WTC11 (cell line): ENCODE measurements at regions not wholly inside any gene's neighbourhood (a gene's known extent, or its start where the extent isn't known, plus 50 kb on each side); places are given as distances from the start of the nearest gene placed in this dataset.

Experiments used
- ATAC-seq: fragments of 200-7000 bp; cut with Tn5 transposase; 2 replicates; pipeline ENCODE4 v1.10.0; 2021; ENCODE audit warnings: mild to moderate bottlenecking, moderate library complexity
- CTCF ChIA-PET: fragments of 300-600 bp; sonication (Branson Sonifier 250); formaldehyde crosslinking; loops from one replicate; lab custom pipeline; 2021; ENCODE audit warnings: antibody characterized with exemption; lab: Charles Lee
- POLR2A ChIA-PET: fragments of 350-600 bp; sonication (Branson Sonifier 250); formaldehyde crosslinking; loops from one replicate; lab custom pipeline; 2021; ENCODE audit warnings: antibody characterized with exemption; lab: Charles Lee
- DNase-seq: peaks from one replicate; pipeline ENCODE4 v3.0.0; 2021; ENCODE audit warnings: low spot score
- H3K27ac Mint-ChIP-seq: 2 replicates; pipeline ENCODE4 v1.8.0; 2021; ENCODE audit warnings: mixed read lengths
- H3K27me3 Mint-ChIP-seq: 2 replicates; pipeline ENCODE4 v1.8.0; 2021; ENCODE audit warnings: low read depth, mild to moderate bottlenecking, moderate library complexity, mixed read lengths
- H3K36me3 Mint-ChIP-seq: 2 replicates; pipeline ENCODE4 v1.8.0; 2021; ENCODE audit warnings: mixed read lengths
- H3K4me1 Mint-ChIP-seq: 2 replicates; pipeline ENCODE4 v1.8.0; 2022; ENCODE audit warnings: mixed read lengths
- H3K4me3 Mint-ChIP-seq: 2 replicates; pipeline ENCODE4 v1.8.0; 2021; ENCODE audit warnings: mild to moderate bottlenecking, moderate library complexity, mixed read lengths
- H3K9me3 Mint-ChIP-seq: 2 replicates; pipeline ENCODE4 v1.8.0; 2021; ENCODE audit warnings: mixed read lengths
- ATF3 ChIP-seq: sonication (generic); formaldehyde crosslinking; conservative IDR thresholded peaks from 2 replicates; pipeline ENCODE4 v1.8.1; 2022; ENCODE audit warnings: mild to moderate bottlenecking, missing genetic modification reagents
- CDX4 ChIP-seq: fragments of 250-450 bp; sonication (Bioruptor Pico); IDR thresholded peaks from 2 replicates; pipeline ENCODE4 v1.9.0; 2021; ENCODE audit warnings: moderate library complexity, mild to moderate bottlenecking, inconsistent platforms, borderline replicate concordance
- E2F5 ChIP-seq: sonication (generic); formaldehyde crosslinking; IDR thresholded peaks from 2 replicates; pipeline ENCODE4 v1.8.1; 2022; ENCODE audit warnings: mild to moderate bottlenecking, moderate library complexity, missing genetic modification reagents
- FOXK1 ChIP-seq: sonication (generic); formaldehyde crosslinking; IDR thresholded peaks from 2 replicates; pipeline ENCODE4 v1.8.0; 2022; ENCODE audit warnings: mild to moderate bottlenecking, moderate library complexity, missing genetic modification reagents
- FOXP1 ChIP-seq: sonication (generic); formaldehyde crosslinking; IDR thresholded peaks from 2 replicates; pipeline ENCODE4 v1.8.0; 2022; ENCODE audit warnings: missing genetic modification reagents, mild to moderate bottlenecking, moderate library complexity, borderline replicate concordance
- FOXP4 ChIP-seq: sonication (generic); formaldehyde crosslinking; IDR thresholded peaks from 2 replicates; pipeline ENCODE4 v1.8.0; 2022; ENCODE audit warnings: mild to moderate bottlenecking, missing genetic modification reagents
- IRF1 ChIP-seq: sonication (generic); formaldehyde crosslinking; IDR thresholded peaks from 2 replicates; pipeline ENCODE4 v1.8.0; 2023; ENCODE audit warnings: missing genetic modification reagents
- JAZF1 ChIP-seq: fragments of 250-450 bp; sonication (Bioruptor Pico); IDR thresholded peaks from 2 replicates; pipeline ENCODE4 v1.9.0; 2021; ENCODE audit warnings: moderate library complexity, mild to moderate bottlenecking, inconsistent platforms
- OVOL2 ChIP-seq: fragments of 250-450 bp; sonication (Bioruptor Pico); IDR thresholded peaks from 2 replicates; pipeline ENCODE4 v1.9.0; 2021; ENCODE audit warnings: mild to moderate bottlenecking, borderline replicate concordance
- TEAD4 ChIP-seq: sonication (generic); formaldehyde crosslinking; IDR thresholded peaks from 2 replicates; pipeline ENCODE4 v1.8.0; 2022; ENCODE audit warnings: mild to moderate bottlenecking, missing genetic modification reagents
- TP53 ChIP-seq: sonication (generic); formaldehyde crosslinking; IDR thresholded peaks from 2 replicates; pipeline ENCODE4 v1.8.1; 2023; ENCODE audit warnings: mild to moderate bottlenecking, missing genetic modification reagents
- ZNF317 ChIP-seq: sonication (generic); formaldehyde crosslinking; IDR thresholded peaks from 2 replicates; pipeline ENCODE4 v1.8.1; 2023; ENCODE audit warnings: low read depth, mild to moderate bottlenecking, moderate library complexity, missing genetic modification reagents, borderline replicate concordance
- ZNF423 ChIP-seq: fragments of 250-450 bp; sonication (Bioruptor Pico); IDR thresholded peaks from 2 replicates; pipeline ENCODE4 v2.1.2; 2022; ENCODE audit warnings: mild to moderate bottlenecking, moderate library complexity
- ZNF532 ChIP-seq: fragments of 250-450 bp; sonication (Bioruptor Pico); IDR thresholded peaks from 2 replicates; pipeline ENCODE4 v1.9.0; 2021; ENCODE audit warnings: mild to moderate bottlenecking, borderline replicate concordance
- TF ChIP-seq, protein P1 (sequence below): sonication (generic); formaldehyde crosslinking; IDR thresholded peaks from 2 replicates; pipeline ENCODE4 v1.8.1; 2022; ENCODE audit warnings: missing genetic modification reagents, borderline replicate concordance
- TF ChIP-seq, protein P2 (sequence below): sonication (generic); formaldehyde crosslinking; IDR thresholded peaks from 2 replicates; pipeline ENCODE4 v1.8.1; 2023; ENCODE audit warnings: mild to moderate bottlenecking, missing genetic modification reagents

GRCh38 chr10:78956391-78956790, 112.4 kb upstream of the ZMIZ1 start (continued):
- no peak for TF ChIP-seq FOXP4
- no peak for TF ChIP-seq CDX4 (CRISPR knock-in tag)
- TF ChIP-seq, protein P1, sequence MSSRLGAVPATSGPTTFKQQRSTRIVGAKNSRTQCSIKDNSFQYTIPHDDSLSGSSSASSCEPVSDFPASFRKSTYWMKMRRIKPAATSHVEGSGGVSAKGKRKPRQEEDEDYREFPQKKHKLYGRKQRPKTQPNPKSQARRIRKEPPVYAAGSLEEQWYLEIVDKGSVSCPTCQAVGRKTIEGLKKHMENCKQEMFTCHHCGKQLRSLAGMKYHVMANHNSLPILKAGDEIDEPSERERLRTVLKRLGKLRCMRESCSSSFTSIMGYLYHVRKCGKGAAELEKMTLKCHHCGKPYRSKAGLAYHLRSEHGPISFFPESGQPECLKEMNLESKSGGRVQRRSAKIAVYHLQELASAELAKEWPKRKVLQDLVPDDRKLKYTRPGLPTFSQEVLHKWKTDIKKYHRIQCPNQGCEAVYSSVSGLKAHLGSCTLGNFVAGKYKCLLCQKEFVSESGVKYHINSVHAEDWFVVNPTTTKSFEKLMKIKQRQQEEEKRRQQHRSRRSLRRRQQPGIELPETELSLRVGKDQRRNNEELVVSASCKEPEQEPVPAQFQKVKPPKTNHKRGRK (CRISPR knock-in tag) = no peak
- no peak for TF ChIP-seq FOXK1 (CRISPR knock-in tag)
- TF ChIP-seq FOXP1 (CRISPR knock-in tag) = no peak
- TF ChIP-seq OVOL2 = no peak
- TF ChIP-seq JAZF1 (CRISPR knock-in tag) = no peak
- no peak for TF ChIP-seq ATF3 (CRISPR knock-in tag)
- TF ChIP-seq E2F5 = no peak
- no peak for TF ChIP-seq IRF1
- TF ChIP-seq, protein P2, sequence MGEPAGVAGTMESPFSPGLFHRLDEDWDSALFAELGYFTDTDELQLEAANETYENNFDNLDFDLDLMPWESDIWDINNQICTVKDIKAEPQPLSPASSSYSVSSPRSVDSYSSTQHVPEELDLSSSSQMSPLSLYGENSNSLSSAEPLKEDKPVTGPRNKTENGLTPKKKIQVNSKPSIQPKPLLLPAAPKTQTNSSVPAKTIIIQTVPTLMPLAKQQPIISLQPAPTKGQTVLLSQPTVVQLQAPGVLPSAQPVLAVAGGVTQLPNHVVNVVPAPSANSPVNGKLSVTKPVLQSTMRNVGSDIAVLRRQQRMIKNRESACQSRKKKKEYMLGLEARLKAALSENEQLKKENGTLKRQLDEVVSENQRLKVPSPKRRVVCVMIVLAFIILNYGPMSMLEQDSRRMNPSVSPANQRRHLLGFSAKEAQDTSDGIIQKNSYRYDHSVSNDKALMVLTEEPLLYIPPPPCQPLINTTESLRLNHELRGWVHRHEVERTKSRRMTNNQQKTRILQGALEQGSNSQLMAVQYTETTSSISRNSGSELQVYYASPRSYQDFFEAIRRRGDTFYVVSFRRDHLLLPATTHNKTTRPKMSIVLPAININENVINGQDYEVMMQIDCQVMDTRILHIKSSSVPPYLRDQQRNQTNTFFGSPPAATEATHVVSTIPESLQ (CRISPR knock-in tag) = no peak

DNA sequence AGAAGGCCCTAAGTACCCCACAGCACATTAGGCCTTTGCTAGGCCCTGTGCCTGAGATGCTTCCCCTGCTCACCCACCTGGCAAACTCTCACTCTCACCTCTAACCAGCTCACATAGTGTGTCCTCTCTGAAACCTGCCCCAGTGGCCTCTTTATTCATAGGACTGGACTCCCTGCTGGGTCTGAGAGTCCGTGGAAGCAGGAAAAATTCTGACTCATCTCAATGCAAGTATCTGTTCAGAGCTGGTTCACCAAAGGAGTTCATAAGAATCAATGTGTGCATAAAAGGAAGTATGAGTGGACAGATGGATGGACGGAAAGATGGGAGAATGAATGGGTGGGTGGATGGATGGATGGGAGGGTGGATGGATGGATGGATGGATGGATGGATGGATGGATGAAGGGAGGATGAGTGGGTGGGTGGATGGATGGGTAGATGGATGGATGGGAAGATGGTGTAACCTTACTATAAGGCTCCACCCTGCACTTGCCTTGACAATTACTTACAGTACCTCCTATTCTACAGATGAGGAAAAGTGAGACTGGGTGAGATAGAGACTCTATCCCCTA, 111.2 kb upstream of the ZMIZ1 start:
- DNase-seq (no peak), ATAC-seq (no peak)
- POLR2A ChIA-PET = interaction anchor here (0.6 kb wide), 1 partner anchor 118 kb away, joined by 4 read pairs; no protein-coding TSS in a partner anchor
- CTCF ChIA-PET = interaction anchor here (2.2 kb wide), 1 partner anchor 17 kb away, joined by 9 read pairs; no protein-coding TSS in a partner anchor
- H3K27ac Mint-ChIP-seq = no peak overlapping the region
- no peak overlapping the region for H3K4me3 Mint-ChIP-seq
- peaks cover 23% of the 10 kb centered on the region for H3K4me1 Mint-ChIP-seq
- no peaks in the 10 kb centered on the region for H3K36me3 Mint-ChIP-seq
- H3K9me3 Mint-ChIP-seq = peaks cover 5% of the 10 kb centered on the region; the same call in 1 of the 2 replicates
- TF ChIP-seq ATF3 (CRISPR knock-in tag) = no peak
- TF ChIP-seq ZNF532 (CRISPR knock-in tag) = no peak
- no peak for TF ChIP-seq TP53 (CRISPR knock-in tag)
- no peak for TF ChIP-seq ZNF317
- TF ChIP-seq ZNF423 (CRISPR knock-in tag) = no peak
- no peak for TF ChIP-seq TEAD4
- no peaks in the 10 kb centered on the region for H3K27me3 Mint-ChIP-seq
